ENCODE measurements at regions not wholly inside any gene's neighbourhood (a gene's known extent, or its start where the extent isn't known, plus 50 kb on each side); places are given as distances from the start of the nearest gene placed in this dataset.

- TF ChIP-seq AFF4 (CRISPR knock-in tag; IDR thresholded peaks at IDR 0.05; ENCODE audit: borderline replicate concordance) (no peak), ZNF232 (CRISPR knock-in tag; IDR thresholded peaks at IDR 0.05) (no peak), GTF2I (CRISPR knock-in tag; conservative IDR thresholded peaks at IDR 0.05) (no peak)
Measured at GRCh38 chr18:67154979-67155378, 361.5 kb downstream of the DSEL start (continued).

DNA sequence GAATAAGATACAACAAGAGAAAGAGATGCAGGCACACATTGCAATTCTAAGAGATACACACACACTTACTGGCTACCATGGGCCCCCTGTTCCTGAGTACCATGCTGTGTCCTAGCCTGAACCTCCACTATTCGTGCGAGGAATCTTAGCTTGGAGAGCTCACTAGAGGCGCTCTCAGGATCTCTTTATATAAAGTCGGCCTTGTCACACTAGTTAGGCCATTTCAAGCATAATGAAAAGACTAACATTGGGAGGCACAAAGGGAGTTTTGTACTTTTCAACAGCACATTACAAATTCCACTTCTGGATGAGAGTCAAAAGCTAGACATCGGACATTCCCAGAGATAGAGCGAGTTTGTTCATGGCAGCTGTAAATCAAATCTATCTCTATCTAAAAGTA is 365.2 kb downstream of the DSEL start:
- ATAC-seq, result peak; percentile 89
- TF ChIP-seq CREB1 (CRISPR knock-in tag; IDR thresholded peaks at IDR 0.05) (no peak), ZNF317 (CRISPR knock-in tag; IDR thresholded peaks at IDR 0.05; ENCODE audit: borderline replicate concordance, low read depth) (no peak), GABPB1 (CRISPR knock-in tag; IDR thresholded peaks at IDR 0.05) (no peak), NR2C2 (CRISPR knock-in tag; IDR thresholded peaks at IDR 0.05) (no peak)
- no peak overlapping the region for H3K4me3 Mint-ChIP-seq
- DNase-seq (ENCODE audit: low spot score), result no peak
- H3K27ac Mint-ChIP-seq, result no peak overlapping the region
- no peaks in the 10 kb centered on the region for H3K27me3 Mint-ChIP-seq (ENCODE audit: low read depth)
- POLR2A ChIA-PET, result no interaction called here
- H3K9me3 Mint-ChIP-seq, result no peaks in the 10 kb centered on the region
- H3K4me1 Mint-ChIP-seq, result peaks cover 19% of the 10 kb centered on the region
- H3K36me3 Mint-ChIP-seq, result no peaks in the 10 kb centered on the region
- CTCF ChIA-PET, result no interaction called here

GRCh38 chr18:67145586-67146292 is 370.8 kb downstream of the DSEL start:
- ChIA-PET CTCF (no interaction called here), POLR2A (no interaction called here)
- H3K4me3 Mint-ChIP-seq, result no peak overlapping the region
- no peaks in the 10 kb centered on the region for H3K9me3 Mint-ChIP-seq
- peaks cover 7% of the 10 kb centered on the region for H3K4me1 Mint-ChIP-seq
- ATAC-seq, result no peak
- no peaks in the 10 kb centered on the region for H3K27me3 Mint-ChIP-seq (ENCODE audit: low read depth)
- DNase-seq (ENCODE audit: low spot score), result no peak
- no peaks in the 10 kb centered on the region for H3K36me3 Mint-ChIP-seq
- H3K27ac Mint-ChIP-seq, result no peak overlapping the region
- TF ChIP-seq, protein P1, sequence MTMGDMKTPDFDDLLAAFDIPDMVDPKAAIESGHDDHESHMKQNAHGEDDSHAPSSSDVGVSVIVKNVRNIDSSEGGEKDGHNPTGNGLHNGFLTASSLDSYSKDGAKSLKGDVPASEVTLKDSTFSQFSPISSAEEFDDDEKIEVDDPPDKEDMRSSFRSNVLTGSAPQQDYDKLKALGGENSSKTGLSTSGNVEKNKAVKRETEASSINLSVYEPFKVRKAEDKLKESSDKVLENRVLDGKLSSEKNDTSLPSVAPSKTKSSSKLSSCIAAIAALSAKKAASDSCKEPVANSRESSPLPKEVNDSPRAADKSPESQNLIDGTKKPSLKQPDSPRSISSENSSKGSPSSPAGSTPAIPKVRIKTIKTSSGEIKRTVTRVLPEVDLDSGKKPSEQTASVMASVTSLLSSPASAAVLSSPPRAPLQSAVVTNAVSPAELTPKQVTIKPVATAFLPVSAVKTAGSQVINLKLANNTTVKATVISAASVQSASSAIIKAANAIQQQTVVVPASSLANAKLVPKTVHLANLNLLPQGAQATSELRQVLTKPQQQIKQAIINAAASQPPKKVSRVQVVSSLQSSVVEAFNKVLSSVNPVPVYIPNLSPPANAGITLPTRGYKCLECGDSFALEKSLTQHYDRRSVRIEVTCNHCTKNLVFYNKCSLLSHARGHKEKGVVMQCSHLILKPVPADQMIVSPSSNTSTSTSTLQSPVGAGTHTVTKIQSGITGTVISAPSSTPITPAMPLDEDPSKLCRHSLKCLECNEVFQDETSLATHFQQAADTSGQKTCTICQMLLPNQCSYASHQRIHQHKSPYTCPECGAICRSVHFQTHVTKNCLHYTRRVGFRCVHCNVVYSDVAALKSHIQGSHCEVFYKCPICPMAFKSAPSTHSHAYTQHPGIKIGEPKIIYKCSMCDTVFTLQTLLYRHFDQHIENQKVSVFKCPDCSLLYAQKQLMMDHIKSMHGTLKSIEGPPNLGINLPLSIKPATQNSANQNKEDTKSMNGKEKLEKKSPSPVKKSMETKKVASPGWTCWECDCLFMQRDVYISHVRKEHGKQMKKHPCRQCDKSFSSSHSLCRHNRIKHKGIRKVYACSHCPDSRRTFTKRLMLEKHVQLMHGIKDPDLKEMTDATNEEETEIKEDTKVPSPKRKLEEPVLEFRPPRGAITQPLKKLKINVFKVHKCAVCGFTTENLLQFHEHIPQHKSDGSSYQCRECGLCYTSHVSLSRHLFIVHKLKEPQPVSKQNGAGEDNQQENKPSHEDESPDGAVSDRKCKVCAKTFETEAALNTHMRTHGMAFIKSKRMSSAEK (CRISPR knock-in tag; IDR thresholded peaks at IDR 0.05; ENCODE audit: borderline replicate concordance), result no peak
- TF ChIP-seq, protein P2, sequence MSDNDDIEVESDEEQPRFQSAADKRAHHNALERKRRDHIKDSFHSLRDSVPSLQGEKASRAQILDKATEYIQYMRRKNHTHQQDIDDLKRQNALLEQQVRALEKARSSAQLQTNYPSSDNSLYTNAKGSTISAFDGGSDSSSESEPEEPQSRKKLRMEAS (CRISPR knock-in tag; IDR thresholded peaks at IDR 0.05), result no peak
- no peak for TF ChIP-seq FOXJ3 (CRISPR knock-in tag; IDR thresholded peaks at IDR 0.05; ENCODE audit: borderline replicate concordance)
- no peak for TF ChIP-seq CBFB (CRISPR knock-in tag; IDR thresholded peaks at IDR 0.05; ENCODE audit: low read depth)
- no peak for TF ChIP-seq AFF4 (CRISPR knock-in tag; IDR thresholded peaks at IDR 0.05; ENCODE audit: borderline replicate concordance)
- TF ChIP-seq ELF4 (CRISPR knock-in tag; IDR thresholded peaks at IDR 0.05; ENCODE audit: low read depth), result no peak
- TF ChIP-seq JUN (CRISPR knock-in tag; IDR thresholded peaks at IDR 0.05), result no peak
- TF ChIP-seq CREM (CRISPR knock-in tag; IDR thresholded peaks at IDR 0.05), result no peak
- TF ChIP-seq, protein P3, sequence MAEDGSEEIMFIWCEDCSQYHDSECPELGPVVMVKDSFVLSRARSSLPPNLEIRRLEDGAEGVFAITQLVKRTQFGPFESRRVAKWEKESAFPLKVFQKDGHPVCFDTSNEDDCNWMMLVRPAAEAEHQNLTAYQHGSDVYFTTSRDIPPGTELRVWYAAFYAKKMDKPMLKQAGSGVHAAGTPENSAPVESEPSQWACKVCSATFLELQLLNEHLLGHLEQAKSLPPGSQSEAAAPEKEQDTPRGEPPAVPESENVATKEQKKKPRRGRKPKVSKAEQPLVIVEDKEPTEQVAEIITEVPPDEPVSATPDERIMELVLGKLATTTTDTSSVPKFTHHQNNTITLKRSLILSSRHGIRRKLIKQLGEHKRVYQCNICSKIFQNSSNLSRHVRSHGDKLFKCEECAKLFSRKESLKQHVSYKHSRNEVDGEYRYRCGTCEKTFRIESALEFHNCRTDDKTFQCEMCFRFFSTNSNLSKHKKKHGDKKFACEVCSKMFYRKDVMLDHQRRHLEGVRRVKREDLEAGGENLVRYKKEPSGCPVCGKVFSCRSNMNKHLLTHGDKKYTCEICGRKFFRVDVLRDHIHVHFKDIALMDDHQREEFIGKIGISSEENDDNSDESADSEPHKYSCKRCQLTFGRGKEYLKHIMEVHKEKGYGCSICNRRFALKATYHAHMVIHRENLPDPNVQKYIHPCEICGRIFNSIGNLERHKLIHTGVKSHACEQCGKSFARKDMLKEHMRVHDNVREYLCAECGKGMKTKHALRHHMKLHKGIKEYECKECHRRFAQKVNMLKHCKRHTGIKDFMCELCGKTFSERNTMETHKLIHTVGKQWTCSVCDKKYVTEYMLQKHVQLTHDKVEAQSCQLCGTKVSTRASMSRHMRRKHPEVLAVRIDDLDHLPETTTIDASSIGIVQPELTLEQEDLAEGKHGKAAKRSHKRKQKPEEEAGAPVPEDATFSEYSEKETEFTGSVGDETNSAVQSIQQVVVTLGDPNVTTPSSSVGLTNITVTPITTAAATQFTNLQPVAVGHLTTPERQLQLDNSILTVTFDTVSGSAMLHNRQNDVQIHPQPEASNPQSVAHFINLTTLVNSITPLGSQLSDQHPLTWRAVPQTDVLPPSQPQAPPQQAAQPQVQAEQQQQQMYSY (CRISPR knock-in tag; IDR thresholded peaks at IDR 0.05), result no peak
- no peak for TF ChIP-seq ESRRA (CRISPR knock-in tag; IDR thresholded peaks at IDR 0.05; ENCODE audit: borderline replicate concordance)
